CD4-positive, alpha-beta T cell treated with Interleukin-21 for 1 hour (primary cell): ENCODE measurements at regions not wholly inside any gene's neighbourhood (a gene's known extent, or its start where the extent isn't known, plus 50 kb on each side); places are given as distances from the start of the nearest gene placed in this dataset.
"Not testable (repeated sequence)": the region's sequence is repeated elsewhere in the genome, so short reads cannot be mapped to it uniquely, and the experiment has no call there.

Experiments
- DNase-seq: peaks from one replicate; pipeline ENCODE4 v3.0.0-alpha.2; 2020

DNA sequence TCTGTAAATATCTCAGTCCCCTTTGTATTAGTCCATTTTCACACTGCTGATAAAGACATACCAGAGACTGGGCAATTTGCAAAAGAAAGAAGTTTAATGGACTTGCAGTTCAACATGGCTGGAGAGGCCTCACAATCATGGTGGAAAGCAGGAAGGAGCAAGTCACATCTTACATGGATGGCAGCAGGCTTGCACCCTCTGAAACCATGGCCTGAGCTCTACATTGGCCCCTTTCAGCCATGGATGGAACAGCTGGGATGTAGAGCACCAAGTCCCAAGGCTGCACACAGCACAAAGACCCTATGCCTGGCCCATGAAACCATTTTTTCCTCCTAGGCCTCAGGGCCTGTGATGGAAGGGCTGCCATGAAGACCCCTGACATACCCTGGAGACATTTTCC, 640.9 kb upstream of the MEF2C start:
- DNase-seq, result not testable (repeated sequence)

DNA sequence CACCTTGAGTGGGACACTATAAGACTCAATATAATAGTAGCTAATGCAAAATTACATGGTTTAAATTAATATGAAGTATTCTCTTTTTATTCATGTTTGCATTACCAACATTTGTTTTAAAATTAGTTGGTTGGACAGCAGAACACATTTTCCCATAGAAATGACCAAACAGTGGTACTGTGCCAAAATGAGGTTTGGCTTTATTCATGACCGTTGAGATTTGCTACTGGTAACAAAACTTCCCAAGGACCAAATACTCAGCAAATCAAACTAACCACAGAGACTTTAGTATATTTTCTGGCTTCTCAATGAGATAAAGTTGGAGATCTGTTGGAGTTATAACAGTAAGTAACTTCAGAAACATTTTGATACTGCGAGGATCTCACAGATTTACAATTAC, 637.8 kb upstream of the MEF2C start:
- DNase-seq, result no peak

DNA sequence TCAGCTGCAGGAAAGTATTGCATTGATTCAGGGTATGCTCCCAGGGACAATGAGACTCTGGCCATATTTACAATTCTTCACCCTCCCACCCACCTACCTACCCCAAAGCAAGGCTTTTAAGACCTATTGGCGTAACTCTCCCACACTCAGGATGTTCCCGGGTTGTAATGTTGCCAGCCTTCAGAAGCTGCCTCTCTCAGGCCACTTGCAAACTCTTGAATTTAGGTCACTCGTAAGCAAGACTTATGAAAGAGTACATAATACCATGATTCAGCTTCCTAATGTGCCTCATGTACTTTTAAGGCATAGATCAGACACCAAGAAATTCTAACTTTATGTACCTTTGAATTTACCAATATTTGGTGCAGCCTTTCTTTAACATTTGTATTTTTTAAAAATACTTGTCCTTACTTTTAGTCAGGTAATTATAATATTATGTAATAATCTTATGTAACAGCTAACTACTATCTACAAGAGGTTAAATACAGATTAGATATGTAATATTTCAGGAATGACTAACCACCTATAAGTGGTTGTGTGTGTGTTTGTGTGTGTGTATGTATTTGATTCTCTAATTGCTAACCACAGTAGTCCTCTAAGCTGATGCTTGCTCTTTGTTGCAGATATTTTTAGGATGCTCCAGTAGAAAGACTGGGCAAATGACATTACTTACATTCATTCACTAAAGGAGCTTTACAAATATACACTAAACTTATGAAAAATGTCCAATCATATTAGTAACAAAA, 630.5 kb upstream of the MEF2C start:
- DNase-seq, result no peak

DNA sequence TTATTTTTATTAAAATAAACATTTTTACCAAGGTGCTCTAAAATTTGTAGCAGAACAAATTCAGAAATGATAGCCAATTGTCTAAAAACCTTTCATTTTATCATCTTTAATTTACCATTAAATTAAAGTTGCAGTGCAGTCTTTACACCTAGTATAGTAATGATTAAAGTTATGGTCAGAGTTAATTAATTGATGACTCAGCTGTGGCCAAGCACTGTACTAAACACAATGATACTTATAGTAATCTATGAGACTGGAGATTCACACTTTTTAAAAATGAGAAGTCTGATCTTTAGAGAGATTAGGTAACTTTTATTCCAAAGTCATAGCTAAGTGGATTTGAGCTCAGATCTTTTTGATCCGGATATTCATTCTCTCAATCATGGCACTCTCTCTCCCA, 621.1 kb upstream of the MEF2C start:
- no peak for DNase-seq

DNA sequence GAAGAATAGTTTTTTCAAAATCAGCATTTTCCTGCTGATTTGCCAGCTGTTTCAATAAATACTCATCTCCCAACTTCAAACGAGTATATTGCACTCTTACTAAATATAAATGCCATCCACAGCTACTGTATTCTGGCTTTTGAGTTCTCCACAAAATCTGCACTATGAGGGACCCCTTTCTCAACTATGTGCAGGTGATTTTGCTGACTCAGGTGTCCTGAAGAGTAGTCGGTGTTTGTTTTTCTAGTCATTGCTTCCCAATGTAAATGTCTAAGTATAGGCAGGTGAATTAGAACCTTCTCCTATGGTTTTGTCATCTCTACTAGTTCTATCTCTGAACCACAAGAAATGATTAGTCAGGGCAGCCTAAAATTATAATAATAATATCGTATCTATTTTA, 616.8 kb upstream of the MEF2C start:
- no peak for DNase-seq

DNA sequence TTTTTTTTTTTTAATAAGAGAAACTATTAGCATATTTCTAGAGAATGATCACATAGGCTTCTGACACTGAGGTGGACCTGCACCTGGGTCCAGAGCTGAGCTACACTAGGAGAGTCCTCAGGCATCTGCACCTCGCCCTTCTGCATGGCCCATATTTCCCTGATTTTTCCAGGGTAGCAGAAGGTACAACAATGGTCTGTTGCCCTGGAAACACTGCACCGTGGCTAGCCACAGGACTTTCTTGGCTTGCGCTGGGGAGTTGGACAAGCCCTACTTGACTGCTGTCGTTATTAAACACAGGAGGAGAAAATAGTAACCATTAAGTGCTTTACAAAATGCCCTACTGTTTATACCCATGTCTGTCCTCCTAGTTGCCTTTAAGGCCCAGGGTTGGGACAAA, 615.7 kb upstream of the MEF2C start:
- DNase-seq, result no peak

DNA sequence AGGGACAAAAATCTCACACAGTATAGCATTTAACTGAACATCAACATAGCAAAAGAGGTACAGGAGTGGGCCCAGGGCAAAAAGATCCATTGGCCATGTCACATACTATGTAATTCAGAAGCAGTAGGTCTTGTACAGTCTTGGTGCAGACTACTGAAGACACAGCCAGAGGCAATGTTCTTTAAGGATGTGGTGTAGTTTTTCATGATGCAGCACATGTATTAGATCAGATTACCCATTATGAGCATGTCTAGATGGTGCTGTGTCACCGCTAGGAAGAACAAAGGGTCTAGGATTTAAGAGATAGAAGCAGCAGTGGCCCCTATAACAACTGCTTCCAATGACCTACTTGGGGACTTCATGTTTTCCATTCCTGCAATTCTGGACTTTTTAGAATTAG, 610.4 kb upstream of the MEF2C start:
- no peak for DNase-seq

GRCh38 chr5:89484962-89485361, 602.0 kb upstream of the MEF2C start:
- no peak for DNase-seq

DNA sequence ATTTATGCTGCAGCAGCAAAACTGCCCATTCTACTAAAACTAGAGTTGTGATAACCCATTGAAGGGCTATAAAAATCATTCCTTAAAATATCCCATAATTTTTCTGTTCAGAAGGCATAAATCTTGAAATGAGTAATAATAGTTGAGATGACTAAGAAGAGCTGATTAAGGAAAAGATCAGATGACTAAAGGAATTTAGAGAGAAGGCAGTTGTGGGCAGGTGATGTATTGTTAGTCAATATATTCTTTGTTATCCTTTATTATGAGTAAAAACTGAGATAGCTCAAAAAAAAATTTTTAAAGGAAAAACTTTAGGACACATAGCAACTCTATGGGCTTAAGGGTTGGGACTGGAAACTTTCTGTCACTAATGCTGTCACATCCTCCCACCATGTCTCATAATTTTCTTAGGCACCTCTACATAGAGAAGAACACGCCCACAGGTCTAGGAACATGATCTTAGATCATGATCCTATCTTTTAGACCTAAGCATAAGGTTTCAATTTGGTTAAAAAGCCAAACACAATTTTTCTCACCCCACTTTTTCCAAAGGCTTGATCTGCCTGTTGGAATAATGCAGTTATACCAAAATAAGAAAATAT, 597.5 kb upstream of the MEF2C start:
- no peak for DNase-seq

DNA sequence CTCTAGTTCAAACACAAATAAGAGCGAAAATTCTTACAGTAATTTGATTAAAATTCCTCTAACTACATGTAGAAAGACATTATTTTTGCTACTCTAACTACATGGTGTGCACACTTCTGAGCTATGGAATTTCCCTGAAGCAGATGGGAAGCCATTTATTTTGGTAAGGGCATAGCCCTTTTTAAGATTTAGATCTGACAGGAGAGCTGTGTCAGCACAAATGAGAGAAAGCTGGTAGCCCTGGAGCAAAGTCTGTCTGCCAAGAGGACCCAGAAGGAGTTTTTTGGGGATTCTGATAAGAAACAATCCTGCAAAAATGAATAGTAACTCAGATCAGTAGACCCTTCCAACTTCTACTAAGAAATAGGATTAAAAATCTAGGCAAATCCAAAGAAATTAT, 595.9 kb upstream of the MEF2C start:
- DNase-seq, result no peak

- no peak for DNase-seq
These were observed 590.2 kb upstream of the MEF2C start for GRCh38 chr5:89473196-89473595.

GRCh38 chr5:89471541-89471940, 588.6 kb upstream of the MEF2C start:
- DNase-seq, result no peak

- no peak for DNase-seq
These were observed 588.1 kb upstream of the MEF2C start for GRCh38 chr5:89471115-89471514.

DNA sequence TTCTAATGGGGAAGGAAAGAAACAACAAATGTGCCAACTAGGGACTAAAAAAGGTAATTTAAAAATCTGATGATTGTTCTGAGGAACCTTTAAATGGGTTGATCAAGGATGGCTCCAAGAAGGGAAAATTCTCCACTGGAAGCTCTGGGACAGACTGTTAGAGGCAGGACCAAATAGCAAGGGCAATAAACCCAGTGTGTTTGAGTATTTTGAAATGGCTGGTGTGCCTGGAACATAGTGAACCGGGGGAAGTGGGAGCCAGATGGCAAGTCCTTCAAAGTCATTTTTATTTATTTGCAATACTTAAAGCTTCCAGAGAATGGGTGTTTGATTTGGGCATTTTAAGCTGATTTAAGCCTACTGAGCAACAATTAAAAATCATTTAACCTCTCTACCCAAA, 587.7 kb upstream of the MEF2C start:
- DNase-seq, result no peak

DNA sequence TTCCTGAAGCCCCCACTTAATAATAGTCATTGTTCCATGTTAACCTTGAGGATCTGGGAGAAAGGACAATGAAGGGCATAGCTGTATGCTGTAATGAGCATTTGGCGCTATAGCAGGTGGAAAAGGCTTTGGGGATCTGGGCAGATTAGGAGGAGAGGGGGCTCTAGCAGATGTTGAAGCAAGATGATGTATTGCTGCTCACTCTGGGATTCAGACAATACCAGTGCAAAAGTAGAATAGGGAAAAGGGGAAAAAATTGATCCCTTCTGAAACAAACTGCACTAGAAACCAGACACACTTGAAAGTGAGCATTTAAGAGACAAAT, 575.3 kb upstream of the MEF2C start:
- DNase-seq, result no peak

DNA sequence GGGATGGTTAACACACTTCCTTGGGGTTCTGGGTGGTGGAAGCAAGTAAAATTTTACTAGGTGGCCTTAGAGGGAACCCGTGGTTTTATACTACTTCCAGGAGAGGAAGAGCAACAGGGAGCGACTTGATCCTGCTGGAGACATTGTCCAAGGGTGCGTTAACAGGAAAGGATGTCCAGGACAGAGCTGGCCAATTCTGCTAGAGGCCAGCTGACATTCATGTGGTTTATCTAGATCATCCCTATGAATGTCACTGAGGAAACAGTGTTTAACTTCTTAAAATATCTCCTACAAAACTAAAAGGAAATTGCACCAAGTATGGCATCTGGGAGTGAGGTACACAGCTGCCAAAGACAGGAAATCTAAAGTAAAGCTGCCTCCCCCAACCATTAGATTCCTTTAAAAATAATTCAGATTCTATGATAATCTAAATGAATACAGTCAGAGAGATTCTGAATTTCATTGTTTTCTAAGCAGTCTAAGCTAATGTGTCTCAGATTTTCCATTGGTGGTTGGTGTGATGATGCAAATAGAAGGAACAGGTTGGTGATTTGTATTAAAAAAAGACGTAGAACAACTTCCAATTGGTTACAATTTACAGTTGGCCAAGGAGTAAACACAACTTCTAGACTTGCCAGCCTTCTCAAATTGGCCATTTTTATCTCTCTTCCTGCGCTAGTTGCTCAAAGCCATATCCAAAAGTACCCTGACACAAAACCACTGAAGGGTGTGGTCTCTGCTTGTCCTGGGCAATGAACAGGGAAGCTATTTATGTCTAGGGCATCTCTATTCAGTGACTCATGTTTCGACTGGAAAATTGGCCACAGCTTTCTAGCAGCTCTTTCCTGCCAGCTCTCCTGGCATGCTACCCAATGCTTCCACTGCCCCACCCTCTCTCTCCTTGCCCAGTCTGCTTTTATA, 574.7 kb upstream of the MEF2C start:
- no peak for DNase-seq

DNA sequence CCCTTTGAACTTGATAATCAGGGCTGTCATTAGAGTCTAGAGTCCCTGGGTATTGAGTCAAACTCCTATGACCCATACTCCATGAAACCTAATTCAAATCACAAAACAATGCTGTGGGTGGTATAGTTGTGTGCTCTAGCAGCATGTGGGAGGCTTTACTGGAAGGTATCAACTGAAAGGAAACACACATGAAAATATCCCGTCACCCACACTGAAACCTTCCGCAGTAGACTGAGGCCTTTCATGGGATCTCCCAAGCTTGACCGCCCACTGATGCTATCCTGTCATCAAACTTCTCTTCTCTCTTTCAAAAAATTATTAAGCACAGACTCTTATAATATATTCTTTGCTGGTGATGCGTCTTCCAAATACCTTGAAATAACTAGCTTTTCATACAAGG, 569.1 kb upstream of the MEF2C start:
- no peak for DNase-seq

- no peak for DNase-seq
These were observed 568.3 kb upstream of the MEF2C start for GRCh38 chr5:89451263-89451662.

DNA sequence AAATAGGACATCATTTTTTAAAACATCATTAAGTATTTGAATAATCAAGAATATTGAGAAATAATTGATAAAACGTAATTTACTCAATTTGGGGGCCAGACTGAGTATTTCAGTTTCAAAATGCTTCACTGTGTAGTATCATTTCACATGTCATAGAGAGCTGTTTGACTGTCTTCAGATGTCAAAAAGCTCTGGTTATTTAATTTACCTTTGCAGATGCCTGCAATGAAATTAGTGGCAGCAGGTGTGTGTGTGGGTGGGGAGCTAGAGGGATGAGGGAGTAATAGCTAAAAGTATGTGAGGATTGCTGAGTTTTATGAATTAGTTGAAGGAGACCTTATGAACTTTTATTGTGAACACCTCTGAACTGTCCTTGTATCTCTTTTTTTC, 567.2 kb upstream of the MEF2C start:
- DNase-seq, result no peak

DNA sequence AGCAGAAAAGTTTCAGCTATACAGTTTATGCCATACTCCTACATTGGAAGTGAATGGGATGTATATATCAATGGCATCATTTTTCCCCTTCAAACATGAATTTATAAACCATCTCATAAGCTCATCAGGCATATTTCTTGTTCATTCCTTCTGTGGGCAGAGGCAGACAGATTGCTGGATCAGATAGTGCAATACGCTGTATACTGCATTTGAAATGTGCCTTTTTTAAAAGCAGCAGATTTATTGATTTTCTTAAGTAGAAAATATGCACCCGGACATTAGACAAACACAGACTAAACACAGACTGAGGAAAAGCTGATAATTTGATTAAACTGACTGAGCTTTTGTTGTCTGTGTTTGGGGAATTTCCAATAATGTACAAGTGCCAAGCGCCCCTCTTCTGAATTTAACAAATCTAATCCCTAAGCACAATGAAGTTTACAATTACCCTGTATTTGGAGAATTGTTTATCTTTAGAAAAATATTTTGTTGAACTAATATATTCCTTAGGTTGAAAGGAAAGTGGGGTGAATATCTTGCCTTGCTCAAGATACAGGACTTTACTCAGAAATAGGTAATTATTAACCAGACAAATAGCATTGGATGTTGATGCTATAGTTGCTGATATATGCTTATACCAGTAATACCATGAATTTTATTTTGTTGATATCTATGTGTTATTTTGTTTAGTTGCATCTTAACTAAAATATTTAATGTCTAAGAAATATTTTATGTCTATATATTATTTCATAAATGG, 566.6 kb upstream of the MEF2C start:
- DNase-seq, result no peak

- DNase-seq, result no peak
These were observed 564.0 kb upstream of the MEF2C start for GRCh38 chr5:89447027-89447426.

- DNase-seq, result no peak
These were observed 562.2 kb upstream of the MEF2C start for GRCh38 chr5:89445106-89445745.

- DNase-seq, result no peak
These were observed 561.1 kb upstream of the MEF2C start for GRCh38 chr5:89444088-89444487.
